Spleen (tissue), 11 donors: ENCODE measurements at regions not wholly inside any gene's neighbourhood (a gene's known extent, or its start where the extent isn't known, plus 50 kb on each side); places are given as distances from the start of the nearest gene placed in this dataset.

ENCODE experiments used
- DNase-seq: peaks from one replicate; pipeline ENCODE4 v3.0.0-alpha.2; 2020
- H3K27ac ChIP-seq, 8 donors: fragments of 200-600 bp; sonication (generic) in 7 of 8; 1 replicate in 4 of 8; 2 replicates in 4 of 8; pipeline versions ENCODE4 v1.5.0 to v1.8.0; 2016 to 2021; ENCODE audit warnings: inconsistent platforms in 4 of 8, mild to moderate bottlenecking in 4 of 8, moderate library complexity in 1 of 8
- H3K27me3 ChIP-seq, 7 donors: fragments of 200-600 bp; sonication (generic) in 6 of 7; replicated peaks in 1 of 7; 1 replicate in 4 of 7; 2 replicates in 3 of 7; pipeline versions ENCODE4 v1.5.0 to v1.8.0; 2016 to 2021; ENCODE audit warnings: inconsistent platforms in 3 of 7, mild to moderate bottlenecking in 1 of 7
- H3K36me3 ChIP-seq, 6 donors: fragments of 200-600 bp; sonication (generic) in 5 of 6; 1 replicate in 4 of 6; 2 replicates in 2 of 6; pipeline versions ENCODE4 v1.5.0 to v1.8.0; 2016 to 2021; ENCODE audit warnings: inconsistent platforms in 2 of 6
- H3K4me1 ChIP-seq, 6 donors: fragments of 200-600 bp; sonication (generic) in 5 of 6; 1 replicate in 3 of 6; 2 replicates in 3 of 6; pipeline versions ENCODE4 v1.5.0 to v1.8.0; 2016 to 2021; ENCODE audit warnings: inconsistent platforms in 3 of 6
- H3K4me3 ChIP-seq, 8 donors: fragments of 200-600 bp; sonication (generic) in 7 of 8; 1 replicate in 4 of 8; 2 replicates in 4 of 8; pipeline versions ENCODE4 v1.5.0 to v1.8.0; 2016 to 2021; ENCODE audit warnings: inconsistent platforms in 4 of 8, mild to moderate bottlenecking in 4 of 8, moderate library complexity in 2 of 8
- H3K9me3 ChIP-seq, 8 donors: fragments of 200-600 bp; sonication (generic) in 7 of 8; 1 replicate in 4 of 8; 2 replicates in 4 of 8; pipeline versions ENCODE4 v1.5.0 to v1.8.0; 2016 to 2021; ENCODE audit warnings: inconsistent platforms in 4 of 8
- CTCF ChIP-seq, 11 experiments: fragments of 200-600 bp in 7 of 11; fragments of 450-650 bp in 4 of 11; sonication (generic) in 4 of 11; IDR thresholded peaks in 8 of 11; conservative IDR thresholded peaks in 3 of 11; 1 replicate in 7 of 11; 2 replicates in 4 of 11; pipeline versions ENCODE4 v1.4.0 to v1.8.0; 2016 to 2021; ENCODE audit warnings: antibody characterized with exemption in 11 of 11, inconsistent platforms in 4 of 11, mild to moderate bottlenecking in 1 of 11
- POLR2A ChIP-seq, 3 donors: fragments of 450-650 bp; IDR thresholded peaks; one replicate each; pipeline ENCODE4 v1.5.1; 2017; ENCODE audit warnings: antibody characterized with exemption in 3 of 3, mild to moderate bottlenecking in 1 of 3
- POLR2AphosphoS5 ChIP-seq, 3 donors: sonication (generic); formaldehyde crosslinking; IDR thresholded peaks; one replicate each; pipeline ENCODE4 v1.5.1; 2017; ENCODE audit warnings: antibody characterized with exemption in 3 of 3
- WGBS, 5 donors: extraction: QIAGEN DNeasy Blood & Tissue Kit in 3 of 5; methylation state at CpG; one replicate each; pipeline versions ENCODE4 v1.1.5 to v1.1.7; 2013 to 2018; 5-methylcytosine and 5-hydroxymethylcytosine counted together
- intact Hi-C: fragments of 100-400 bp; cut with DNase I; formaldehyde crosslinking; loops from one replicate; pipeline ENCODE4 v1.15.0; 2023; ENCODE audit warnings: low total_unique reads
- donor health status: healthy with polysubstance abuse.
- donor health status: DM: no; HTN: no; CAD: no; lungs with moderate emphysema.
- donor health status: DM: no; HTN: no; CAD: no.
- donor health status: Bipolar disorder and iron deficiency.
- donor health status: healthy.
- donor health status: DM: no; HTN: no; CAD: no.
- donor health status: DM: yes; HTN: yes; CAD: no.

GRCh38 chr6:167552961-167553735 is 228.3 kb downstream of the TTLL2 start:
- H3K9me3 ChIP-seq, result peaks cover 0 to 19% (median 14%) of the 10 kb centered on the region in 8 donors
- no peak for DNase-seq
- TF ChIP-seq POLR2A (IDR thresholded peaks at IDR 0.05), result no peak
- TF ChIP-seq POLR2AphosphoS5 (IDR thresholded peaks at IDR 0.05), result no peak
- no peak for TF ChIP-seq CTCF (IDR thresholded peaks at IDR 0.05 in 8 of 11, conservative IDR thresholded peaks at IDR 0.05 in 3 of 11)
- 76 to 90% (median 88%) methylated on average over 9 to 19 of the region's 19 CpGs for WGBS, 5 donors
- H3K27ac ChIP-seq, result no peak overlapping the region
- H3K27me3 ChIP-seq, result no peaks in the 10 kb centered on the region
- no peak overlapping the region for H3K4me3 ChIP-seq
- H3K36me3 ChIP-seq, result no peaks in the 10 kb centered on the region
- intact Hi-C loops, result no loop called here
- H3K4me1 ChIP-seq, result peaks cover 0 to 31% (median 17%) of the 10 kb centered on the region in 6 donors

- H3K36me3 ChIP-seq, result no peaks in the 10 kb centered on the region
- DNase-seq, result no peak
- TF ChIP-seq CTCF (IDR thresholded peaks at IDR 0.05 in 8 of 11, conservative IDR thresholded peaks at IDR 0.05 in 3 of 11), result no peak
- no peak for TF ChIP-seq POLR2A (IDR thresholded peaks at IDR 0.05)
- TF ChIP-seq POLR2AphosphoS5 (IDR thresholded peaks at IDR 0.05), result no peak
- 85 to 96% (median 94%) methylated on average over 9 of the region's 9 CpGs for WGBS, 5 donors
- H3K27ac ChIP-seq, result no peak overlapping the region
- intact Hi-C loops, result no loop called here
- peaks cover 0 to 19% (median 14%) of the 10 kb centered on the region in 8 donors for H3K9me3 ChIP-seq
- no peaks in the 10 kb centered on the region for H3K27me3 ChIP-seq
- no peak overlapping the region for H3K4me3 ChIP-seq
- H3K4me1 ChIP-seq, result peaks cover 0 to 37% (median 18%) of the 10 kb centered on the region in 6 donors
Observed at GRCh38 chr6:167553736-167554119, 228.8 kb downstream of the TTLL2 start.

- intact Hi-C loops, result no loop called here
- DNase-seq, result no peak
- Histone ChIP-seq H3K9me3 (peaks cover 0 to 19% (median 14%) of the 10 kb centered on the region in 8 donors), H3K36me3 (no peaks in the 10 kb centered on the region), H3K27me3 (no peaks in the 10 kb centered on the region), H3K4me1 (peaks cover 0 to 42% (median 23%) of the 10 kb centered on the region in 6 donors), H3K27ac (no peak overlapping the region), H3K4me3 (no peak overlapping the region)
- WGBS, 5 donors, result 84 to 94% (median 92%) methylated on average over 11 of the region's 11 CpGs
- TF ChIP-seq CTCF (IDR thresholded peaks at IDR 0.05 in 8 of 11, conservative IDR thresholded peaks at IDR 0.05 in 3 of 11) (no peak), POLR2A (IDR thresholded peaks at IDR 0.05) (no peak)
Observed at GRCh38 chr6:167554854-167555253, 230.0 kb downstream of the TTLL2 start.

- H3K9me3 ChIP-seq, result peaks cover 0 to 19% (median 14%) of the 10 kb centered on the region in 8 donors
- no peak overlapping the region for H3K27ac ChIP-seq
- no peaks in the 10 kb centered on the region for H3K36me3 ChIP-seq
- no peak for DNase-seq
- intact Hi-C loops, result no loop called here
- H3K4me3 ChIP-seq, result no peak overlapping the region
- TF ChIP-seq CTCF (IDR thresholded peaks at IDR 0.05 in 8 of 11, conservative IDR thresholded peaks at IDR 0.05 in 3 of 11), result no peak
- no peak for TF ChIP-seq POLR2A (IDR thresholded peaks at IDR 0.05)
- no peak for TF ChIP-seq POLR2AphosphoS5 (IDR thresholded peaks at IDR 0.05)
- H3K4me1 ChIP-seq, result peaks cover 0 to 32% (median 18%) of the 10 kb centered on the region in 6 donors
- no peaks in the 10 kb centered on the region for H3K27me3 ChIP-seq
Observed at GRCh38 chr6:167555836-167556235, 230.9 kb downstream of the TTLL2 start.
